Left lung (tissue), 4 donors: ENCODE measurements at regions not wholly inside any gene's neighbourhood (a gene's known extent, or its start where the extent isn't known, plus 50 kb on each side); places are given as distances from the start of the nearest gene placed in this dataset.

Experiments
- ATAC-seq: fragments of 200-7000 bp; cut with Tn5 transposase; one replicate; pipeline ENCODE4 v1.9.1; 2020; ENCODE audit warnings: moderate library complexity
- DNase-seq, 4 donors: peaks; one replicate each; pipeline ENCODE4 v3.0.0-alpha.2; 2013 to 2020
- H3K27ac ChIP-seq, 2 donors: fragments of 200-600 bp; sonication (generic) in 1 of 2; one replicate each; pipeline versions ENCODE4 v1.5.0 to v1.8.0; 2020 to 2021
- H3K27me3 ChIP-seq, 2 donors: fragments of 200-600 bp; sonication (generic) in 1 of 2; one replicate each; pipeline versions ENCODE4 v1.5.0 to v1.8.0; 2020 to 2021
- H3K36me3 ChIP-seq, 2 donors: fragments of 200-600 bp; sonication (generic) in 1 of 2; one replicate each; pipeline versions ENCODE4 v1.5.0 to v1.8.0; 2020 to 2021
- H3K4me1 ChIP-seq, 2 donors: fragments of 200-600 bp; one replicate each; pipeline ENCODE4 v1.8.0; 2021
- H3K4me3 ChIP-seq, 2 donors: fragments of 200-600 bp; sonication (generic) in 1 of 2; one replicate each; pipeline versions ENCODE4 v1.5.0 to v1.8.0; 2020 to 2021; ENCODE audit warnings: mild to moderate bottlenecking in 1 of 2
- H3K9me3 ChIP-seq, 2 donors: fragments of 200-600 bp; sonication (generic) in 1 of 2; one replicate each; pipeline versions ENCODE4 v1.5.0 to v1.8.0; 2020 to 2021
- CTCF ChIP-seq, 2 donors: fragments of 200-600 bp; sonication (generic) in 1 of 2; IDR thresholded peaks; one replicate each; pipeline versions ENCODE4 v1.5.0 to v1.8.0; 2021; ENCODE audit warnings: antibody characterized with exemption in 2 of 2
- intact Hi-C, 2 donors: fragments of 100-400 bp; cut with DNase I; formaldehyde crosslinking; loops; one replicate each; pipeline versions ENCODE4 v1.11.2 to v1.14.2; 2022
- donor health status: DM: no; HTN: yes; CAD: no.
- donor health status: DM: no; HTN: no; CAD: no.

DNA sequence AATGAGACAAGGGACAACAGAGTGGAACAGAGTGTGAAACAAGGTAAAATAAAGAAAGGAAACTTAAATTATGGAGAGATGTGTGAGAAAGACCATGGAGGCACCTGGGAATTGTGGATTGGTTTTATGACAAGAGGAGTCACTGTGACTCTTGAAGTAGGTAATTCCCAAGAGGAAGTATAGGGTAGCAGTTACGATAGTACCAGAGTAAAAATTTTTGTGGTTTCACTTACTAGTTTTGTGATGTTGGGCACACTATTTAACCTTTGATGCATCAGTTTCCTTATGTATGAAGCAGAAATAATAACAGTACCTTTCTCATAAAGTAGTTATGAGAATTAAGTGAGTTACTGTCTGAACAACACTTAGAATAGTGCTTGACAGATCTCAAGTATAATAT is 267.9 kb upstream of the DPYD start:
- no peak for TF ChIP-seq CTCF (IDR thresholded peaks at IDR 0.05)
- Histone ChIP-seq H3K9me3 (no peaks in the 10 kb centered on the region), H3K27ac (no peak overlapping the region), H3K27me3 (no peaks in the 10 kb centered on the region), H3K36me3 (no peaks in the 10 kb centered on the region), H3K4me3 (no peak overlapping the region), H3K4me1 (no peaks in the 10 kb centered on the region)
- intact Hi-C loops: no loop called here
- DNase-seq: no peak
- ATAC-seq: no peak

DNA sequence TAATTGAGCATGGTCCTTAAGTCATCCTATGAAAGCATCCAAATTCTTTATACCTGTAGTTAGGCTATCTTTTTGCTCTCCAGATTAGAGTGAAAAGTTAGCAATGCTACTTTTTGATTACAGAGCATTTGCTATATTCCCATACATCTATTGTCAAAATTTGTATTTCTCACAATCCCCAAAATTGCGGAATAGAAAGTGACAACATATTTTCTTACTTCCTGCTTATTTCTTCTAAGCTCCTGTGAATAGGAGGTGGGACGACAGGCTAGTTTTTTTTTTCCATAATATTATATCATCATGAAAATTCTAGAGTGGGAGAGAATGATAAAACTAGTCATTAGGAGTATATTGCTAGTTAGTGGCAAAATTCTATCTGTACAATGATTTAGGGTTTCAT is 264.0 kb upstream of the DPYD start:
- Histone ChIP-seq H3K4me3 (no peak overlapping the region), H3K4me1 (no peaks in the 10 kb centered on the region), H3K36me3 (no peaks in the 10 kb centered on the region), H3K27ac (no peak overlapping the region), H3K27me3 (no peaks in the 10 kb centered on the region), H3K9me3 (no peaks in the 10 kb centered on the region)
- intact Hi-C loops: no loop called here
- TF ChIP-seq CTCF (IDR thresholded peaks at IDR 0.05): no peak
- DNase-seq: no peak
- no peak for ATAC-seq

DNA sequence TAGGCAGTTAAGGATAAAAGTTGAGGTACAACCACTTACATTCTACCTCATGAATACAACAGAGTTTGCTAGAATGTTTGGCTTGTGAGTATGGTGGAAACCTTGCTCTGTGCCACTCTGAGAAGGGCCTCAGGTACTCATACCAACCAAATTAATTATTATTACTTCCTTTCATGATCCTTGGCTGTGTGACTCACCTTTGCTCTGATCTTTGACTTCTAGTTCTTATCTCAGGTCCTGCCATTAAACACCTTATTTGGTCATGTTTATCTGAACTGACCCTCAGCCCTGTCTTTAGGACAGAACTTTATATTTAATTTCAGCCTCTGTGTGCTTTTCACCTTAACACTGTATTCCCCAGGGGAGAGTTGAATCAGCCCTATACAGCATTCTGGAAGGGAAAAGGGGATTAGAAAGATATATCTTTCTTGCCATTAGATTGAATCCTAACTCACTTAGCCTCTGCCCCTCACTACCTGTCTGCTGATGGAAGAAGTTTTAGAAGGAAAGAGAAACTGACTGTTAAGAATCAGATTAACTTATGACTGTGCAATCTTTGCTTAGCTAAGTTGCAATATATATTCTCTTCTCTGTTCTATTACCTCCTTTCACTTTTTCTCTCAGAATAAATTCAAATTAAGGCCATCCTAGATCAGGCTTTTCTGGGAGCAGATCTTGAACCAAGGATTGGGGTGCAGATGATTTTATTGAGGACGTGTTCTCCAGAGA is 260.4 kb upstream of the DPYD start:
- ATAC-seq (no peak), DNase-seq (no peak)
- H3K36me3 ChIP-seq: no peaks in the 10 kb centered on the region
- no peak overlapping the region for H3K27ac ChIP-seq
- intact Hi-C loops: no loop called here
- H3K27me3 ChIP-seq: no peaks in the 10 kb centered on the region
- no peaks in the 10 kb centered on the region for H3K4me1 ChIP-seq
- H3K9me3 ChIP-seq: no peaks in the 10 kb centered on the region
- TF ChIP-seq CTCF (IDR thresholded peaks at IDR 0.05): no peak
- no peak overlapping the region for H3K4me3 ChIP-seq

GRCh38 chr1:98179151-98179773 is 258.4 kb upstream of the DPYD start:
- Histone ChIP-seq H3K27me3 (no peaks in the 10 kb centered on the region), H3K4me1 (no peaks in the 10 kb centered on the region), H3K27ac (no peak overlapping the region), H3K4me3 (no peak overlapping the region), H3K36me3 (no peaks in the 10 kb centered on the region), H3K9me3 (no peaks in the 10 kb centered on the region)
- intact Hi-C loops: no loop called here
- DNase-seq: no peak
- TF ChIP-seq CTCF (IDR thresholded peaks at IDR 0.05): no peak
- no peak for ATAC-seq

- Histone ChIP-seq H3K36me3 (no peaks in the 10 kb centered on the region), H3K4me3 (no peak overlapping the region), H3K4me1 (no peaks in the 10 kb centered on the region), H3K27ac (no peak overlapping the region), H3K27me3 (no peaks in the 10 kb centered on the region), H3K9me3 (no peaks in the 10 kb centered on the region)
- intact Hi-C loops: no loop called here
- ATAC-seq (no peak), DNase-seq (no peak)
- TF ChIP-seq CTCF (IDR thresholded peaks at IDR 0.05): no peak
Measured at GRCh38 chr1:98177751-98178150, 256.9 kb upstream of the DPYD start.
